ENCODE measurements at regions not wholly inside any gene's neighbourhood (a gene's known extent, or its start where the extent isn't known, plus 50 kb on each side); places are given as distances from the start of the nearest gene placed in this dataset.

DNA sequence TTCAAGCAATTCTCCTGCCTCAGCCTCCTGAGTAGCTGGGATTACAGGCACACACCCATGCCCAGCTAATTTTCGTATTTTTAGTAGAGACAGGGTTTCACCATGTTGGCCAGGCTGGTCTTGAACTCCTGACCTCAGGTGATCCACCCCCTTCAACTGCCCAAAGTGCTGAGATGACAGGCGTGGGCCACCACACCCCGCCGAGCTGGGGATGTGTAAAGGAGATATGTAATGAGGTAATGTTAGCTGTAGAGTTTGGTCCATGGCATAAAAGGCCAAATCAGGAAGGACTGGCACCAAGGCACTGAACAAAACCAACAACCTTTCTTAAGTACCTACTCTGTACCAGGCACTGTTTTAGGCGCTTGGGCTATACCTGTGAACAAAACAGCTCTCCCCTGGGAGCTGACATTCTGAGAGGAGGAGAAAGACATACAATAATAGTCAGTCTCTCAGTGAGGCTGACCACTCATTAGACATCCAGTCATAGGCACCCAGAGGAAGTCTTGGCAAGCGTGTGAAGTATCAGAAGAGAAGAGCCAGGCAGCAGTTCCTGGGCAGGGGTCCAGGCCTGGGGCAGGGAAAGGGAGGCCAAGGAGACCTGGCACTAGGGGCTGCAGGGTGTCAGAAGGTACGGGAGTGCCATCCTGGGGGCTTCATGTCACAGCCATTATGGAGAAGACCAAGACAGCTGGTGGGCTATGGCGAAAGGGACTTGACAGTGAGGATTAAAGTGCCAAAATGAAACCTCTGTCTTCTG, 164.8 kb upstream of the DTNBP1 start:
- TF ChIP-seq, protein P1, sequence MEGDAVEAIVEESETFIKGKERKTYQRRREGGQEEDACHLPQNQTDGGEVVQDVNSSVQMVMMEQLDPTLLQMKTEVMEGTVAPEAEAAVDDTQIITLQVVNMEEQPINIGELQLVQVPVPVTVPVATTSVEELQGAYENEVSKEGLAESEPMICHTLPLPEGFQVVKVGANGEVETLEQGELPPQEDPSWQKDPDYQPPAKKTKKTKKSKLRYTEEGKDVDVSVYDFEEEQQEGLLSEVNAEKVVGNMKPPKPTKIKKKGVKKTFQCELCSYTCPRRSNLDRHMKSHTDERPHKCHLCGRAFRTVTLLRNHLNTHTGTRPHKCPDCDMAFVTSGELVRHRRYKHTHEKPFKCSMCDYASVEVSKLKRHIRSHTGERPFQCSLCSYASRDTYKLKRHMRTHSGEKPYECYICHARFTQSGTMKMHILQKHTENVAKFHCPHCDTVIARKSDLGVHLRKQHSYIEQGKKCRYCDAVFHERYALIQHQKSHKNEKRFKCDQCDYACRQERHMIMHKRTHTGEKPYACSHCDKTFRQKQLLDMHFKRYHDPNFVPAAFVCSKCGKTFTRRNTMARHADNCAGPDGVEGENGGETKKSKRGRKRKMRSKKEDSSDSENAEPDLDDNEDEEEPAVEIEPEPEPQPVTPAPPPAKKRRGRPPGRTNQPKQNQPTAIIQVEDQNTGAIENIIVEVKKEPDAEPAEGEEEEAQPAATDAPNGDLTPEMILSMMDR (conservative IDR thresholded peaks at IDR 0.05; ENCODE audit: low read length), result no peak
- TF ChIP-seq EZH2phosphoT487 (IDR thresholded peaks at IDR 0.05; ENCODE audit: borderline replicate concordance, low read depth, low read length), result no peak

Measured in OCI-LY7 (cell line).